GM23338 (cell line): ENCODE measurements at regions not wholly inside any gene's neighbourhood (a gene's known extent, or its start where the extent isn't known, plus 50 kb on each side); places are given as distances from the start of the nearest gene placed in this dataset.

Experiments used
- CREB1 ChIP-seq: fragments of 250-450 bp; sonication (Bioruptor Pico); IDR thresholded peaks from 2 replicates; pipeline ENCODE4 v1.5.0; 2020; ENCODE audit warnings: low read depth, mild to moderate bottlenecking, moderate library complexity
- EZH2 ChIP-seq: fragments of 200-600 bp; sonication (generic); IDR thresholded peaks from one replicate; pipeline ENCODE4 v1.8.0; 2017; ENCODE audit warnings: antibody characterized with exemption, mild to moderate bottlenecking, low read depth; ENCODE audit not compliant: unreplicated experiment
- EZH2phosphoT487 ChIP-seq: fragments of 200-600 bp; sonication (generic); IDR thresholded peaks from one replicate; pipeline ENCODE4 v1.8.1; 2018; ENCODE audit warnings: antibody characterized with exemption; ENCODE audit not compliant: unreplicated experiment
- JUNB ChIP-seq: IDR thresholded peaks from one replicate; pipeline ENCODE4 v1.6.1; 2016; ENCODE audit warnings: antibody characterized with exemption; ENCODE audit not compliant: unreplicated experiment
- POLR2AphosphoS5 ChIP-seq: IDR thresholded peaks from 2 replicates; pipeline ENCODE4 v1.6.1; 2016; ENCODE audit warnings: antibody characterized with exemption, low read depth
- ZNF114 ChIP-seq: fragments of 250-450 bp; sonication (Bioruptor Pico); IDR thresholded peaks from 2 replicates; pipeline ENCODE4 v1.5.0; 2020; ENCODE audit warnings: mild to moderate bottlenecking, moderate library complexity
- TF ChIP-seq, protein P1 (sequence below), 2 experiments: fragments of 200-600 bp in 1 of 2; sonication (generic) in 1 of 2; conservative IDR thresholded peaks; 2 replicates each; pipeline versions ENCODE4 v1.5.1 to v1.6.1; 2016 to 2017; ENCODE audit warnings: antibody characterized with exemption in 2 of 2, low read depth in 2 of 2, mild to moderate bottlenecking in 2 of 2, moderate library complexity in 1 of 2
- TF ChIP-seq, protein P2 (sequence below): IDR thresholded peaks from one replicate; pipeline ENCODE4 v1.6.1; 2018; ENCODE audit warnings: antibody characterized with exemption; ENCODE audit not compliant: unreplicated experiment
- TF ChIP-seq, protein P3 (sequence below): IDR thresholded peaks from 2 replicates; pipeline ENCODE4 v1.6.1; 2016; ENCODE audit warnings: antibody characterized with exemption

DNA sequence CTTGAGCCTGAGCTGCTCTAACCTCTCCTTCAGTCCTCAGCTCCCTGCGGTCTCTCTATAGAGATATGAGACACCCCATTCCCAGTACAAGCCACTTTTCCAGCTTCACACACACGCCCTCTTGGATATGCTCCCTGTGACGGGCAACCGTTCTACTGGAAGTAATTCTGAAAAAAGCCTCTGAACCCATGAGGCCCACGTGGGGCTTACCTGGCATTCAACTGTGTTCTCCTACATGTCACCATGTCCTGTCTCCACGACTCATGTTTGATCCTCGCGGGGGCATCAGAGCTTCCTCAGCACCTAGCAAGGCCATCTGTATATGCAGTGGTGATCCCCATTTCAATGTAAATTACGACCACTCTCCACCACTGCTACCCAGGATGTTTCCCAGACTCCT is 69.2 kb upstream of the DUSP22 start:
- no peak for TF ChIP-seq POLR2AphosphoS5
- TF ChIP-seq, protein P1, sequence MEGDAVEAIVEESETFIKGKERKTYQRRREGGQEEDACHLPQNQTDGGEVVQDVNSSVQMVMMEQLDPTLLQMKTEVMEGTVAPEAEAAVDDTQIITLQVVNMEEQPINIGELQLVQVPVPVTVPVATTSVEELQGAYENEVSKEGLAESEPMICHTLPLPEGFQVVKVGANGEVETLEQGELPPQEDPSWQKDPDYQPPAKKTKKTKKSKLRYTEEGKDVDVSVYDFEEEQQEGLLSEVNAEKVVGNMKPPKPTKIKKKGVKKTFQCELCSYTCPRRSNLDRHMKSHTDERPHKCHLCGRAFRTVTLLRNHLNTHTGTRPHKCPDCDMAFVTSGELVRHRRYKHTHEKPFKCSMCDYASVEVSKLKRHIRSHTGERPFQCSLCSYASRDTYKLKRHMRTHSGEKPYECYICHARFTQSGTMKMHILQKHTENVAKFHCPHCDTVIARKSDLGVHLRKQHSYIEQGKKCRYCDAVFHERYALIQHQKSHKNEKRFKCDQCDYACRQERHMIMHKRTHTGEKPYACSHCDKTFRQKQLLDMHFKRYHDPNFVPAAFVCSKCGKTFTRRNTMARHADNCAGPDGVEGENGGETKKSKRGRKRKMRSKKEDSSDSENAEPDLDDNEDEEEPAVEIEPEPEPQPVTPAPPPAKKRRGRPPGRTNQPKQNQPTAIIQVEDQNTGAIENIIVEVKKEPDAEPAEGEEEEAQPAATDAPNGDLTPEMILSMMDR (conservative IDR thresholded peaks at IDR 0.05; ENCODE audit: low read depth in 2 of 2), result no peak
- no peak for TF ChIP-seq EZH2
- TF ChIP-seq, protein P2, sequence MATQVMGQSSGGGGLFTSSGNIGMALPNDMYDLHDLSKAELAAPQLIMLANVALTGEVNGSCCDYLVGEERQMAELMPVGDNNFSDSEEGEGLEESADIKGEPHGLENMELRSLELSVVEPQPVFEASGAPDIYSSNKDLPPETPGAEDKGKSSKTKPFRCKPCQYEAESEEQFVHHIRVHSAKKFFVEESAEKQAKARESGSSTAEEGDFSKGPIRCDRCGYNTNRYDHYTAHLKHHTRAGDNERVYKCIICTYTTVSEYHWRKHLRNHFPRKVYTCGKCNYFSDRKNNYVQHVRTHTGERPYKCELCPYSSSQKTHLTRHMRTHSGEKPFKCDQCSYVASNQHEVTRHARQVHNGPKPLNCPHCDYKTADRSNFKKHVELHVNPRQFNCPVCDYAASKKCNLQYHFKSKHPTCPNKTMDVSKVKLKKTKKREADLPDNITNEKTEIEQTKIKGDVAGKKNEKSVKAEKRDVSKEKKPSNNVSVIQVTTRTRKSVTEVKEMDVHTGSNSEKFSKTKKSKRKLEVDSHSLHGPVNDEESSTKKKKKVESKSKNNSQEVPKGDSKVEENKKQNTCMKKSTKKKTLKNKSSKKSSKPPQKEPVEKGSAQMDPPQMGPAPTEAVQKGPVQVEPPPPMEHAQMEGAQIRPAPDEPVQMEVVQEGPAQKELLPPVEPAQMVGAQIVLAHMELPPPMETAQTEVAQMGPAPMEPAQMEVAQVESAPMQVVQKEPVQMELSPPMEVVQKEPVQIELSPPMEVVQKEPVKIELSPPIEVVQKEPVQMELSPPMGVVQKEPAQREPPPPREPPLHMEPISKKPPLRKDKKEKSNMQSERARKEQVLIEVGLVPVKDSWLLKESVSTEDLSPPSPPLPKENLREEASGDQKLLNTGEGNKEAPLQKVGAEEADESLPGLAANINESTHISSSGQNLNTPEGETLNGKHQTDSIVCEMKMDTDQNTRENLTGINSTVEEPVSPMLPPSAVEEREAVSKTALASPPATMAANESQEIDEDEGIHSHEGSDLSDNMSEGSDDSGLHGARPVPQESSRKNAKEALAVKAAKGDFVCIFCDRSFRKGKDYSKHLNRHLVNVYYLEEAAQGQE, result no peak
- no peak for TF ChIP-seq ZNF114 (CRISPR knock-in tag)
- no peak for TF ChIP-seq JUNB
- no peak for TF ChIP-seq EZH2phosphoT487
- TF ChIP-seq, protein P3, sequence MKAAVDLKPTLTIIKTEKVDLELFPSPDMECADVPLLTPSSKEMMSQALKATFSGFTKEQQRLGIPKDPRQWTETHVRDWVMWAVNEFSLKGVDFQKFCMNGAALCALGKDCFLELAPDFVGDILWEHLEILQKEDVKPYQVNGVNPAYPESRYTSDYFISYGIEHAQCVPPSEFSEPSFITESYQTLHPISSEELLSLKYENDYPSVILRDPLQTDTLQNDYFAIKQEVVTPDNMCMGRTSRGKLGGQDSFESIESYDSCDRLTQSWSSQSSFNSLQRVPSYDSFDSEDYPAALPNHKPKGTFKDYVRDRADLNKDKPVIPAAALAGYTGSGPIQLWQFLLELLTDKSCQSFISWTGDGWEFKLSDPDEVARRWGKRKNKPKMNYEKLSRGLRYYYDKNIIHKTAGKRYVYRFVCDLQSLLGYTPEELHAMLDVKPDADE, result no peak
- TF ChIP-seq CREB1, result no peak
